ENCODE measurements at regions not wholly inside any gene's neighbourhood (a gene's known extent, or its start where the extent isn't known, plus 50 kb on each side); places are given as distances from the start of the nearest gene placed in this dataset.
"Not testable (repeated sequence)": the region's sequence is repeated elsewhere in the genome, so short reads cannot be mapped to it uniquely, and the experiment has no call there.

DNA sequence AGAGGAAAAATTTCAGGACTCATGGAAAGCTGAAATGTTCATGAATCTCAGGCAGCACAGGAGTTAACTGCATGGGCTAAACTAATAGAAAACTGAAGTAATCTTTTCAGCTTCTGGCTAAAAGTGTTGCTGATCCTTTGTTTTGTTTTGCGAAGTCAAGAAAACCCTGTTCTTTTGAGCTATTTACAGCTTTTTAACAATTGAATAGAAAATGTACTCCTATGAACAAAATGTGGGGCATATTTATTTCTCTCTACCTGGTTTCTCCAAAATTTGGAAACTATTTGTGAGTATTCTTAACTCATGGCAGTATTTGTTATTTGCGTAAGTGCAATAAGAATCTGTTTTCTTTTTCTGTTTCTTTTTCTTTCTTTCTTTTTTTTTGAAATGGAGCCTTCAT is 818.8 kb upstream of the CITED2 start:
- Mint-ChIP-seq H3K36me3 (ENCODE audit: low read depth, unreplicated experiment) (no peaks in the 10 kb centered on the region), H3K9me3 (ENCODE audit: unreplicated experiment) (peaks cover 17% of the 10 kb centered on the region), H3K4me3 (ENCODE audit: unreplicated experiment) (no peak overlapping the region), H3K4me1 (ENCODE audit: low read depth, unreplicated experiment) (no peaks in the 10 kb centered on the region), H3K27me3 (ENCODE audit: low read depth, unreplicated experiment) (no peaks in the 10 kb centered on the region), H3K27ac (ENCODE audit: unreplicated experiment) (no peak overlapping the region)
- Histone ChIP-seq H3K36me3 (ENCODE audit: insufficient read depth, low read length) (no peaks in the 10 kb centered on the region), H3K9ac (ENCODE audit: low read length) (no peak overlapping the region), H3K79me2 (ENCODE audit: insufficient read depth, low read length) (no peaks in the 10 kb centered on the region), H3K9me3 (ENCODE audit: insufficient read depth, low read depth, low read length) (no peaks in the 10 kb centered on the region), H2AFZ (ENCODE audit: low read depth, low read length) (no peak overlapping the region), H3K27me3 (ENCODE audit: insufficient read depth, low read length) (no peaks in the 10 kb centered on the region), H3K4me1 (ENCODE audit: insufficient read depth, low read length) (no peaks in the 10 kb centered on the region), H3K4me2 (ENCODE audit: low read length) (no peak overlapping the region), H3K4me3 (ENCODE audit: insufficient read depth, low read depth, low read length) (no peak overlapping the region), H4K20me1 (ENCODE audit: insufficient read depth, low read length) (no peaks in the 10 kb centered on the region), H3K27ac (ENCODE audit: low read depth, low read length) (no peak overlapping the region)
- TF ChIP-seq, protein P1, sequence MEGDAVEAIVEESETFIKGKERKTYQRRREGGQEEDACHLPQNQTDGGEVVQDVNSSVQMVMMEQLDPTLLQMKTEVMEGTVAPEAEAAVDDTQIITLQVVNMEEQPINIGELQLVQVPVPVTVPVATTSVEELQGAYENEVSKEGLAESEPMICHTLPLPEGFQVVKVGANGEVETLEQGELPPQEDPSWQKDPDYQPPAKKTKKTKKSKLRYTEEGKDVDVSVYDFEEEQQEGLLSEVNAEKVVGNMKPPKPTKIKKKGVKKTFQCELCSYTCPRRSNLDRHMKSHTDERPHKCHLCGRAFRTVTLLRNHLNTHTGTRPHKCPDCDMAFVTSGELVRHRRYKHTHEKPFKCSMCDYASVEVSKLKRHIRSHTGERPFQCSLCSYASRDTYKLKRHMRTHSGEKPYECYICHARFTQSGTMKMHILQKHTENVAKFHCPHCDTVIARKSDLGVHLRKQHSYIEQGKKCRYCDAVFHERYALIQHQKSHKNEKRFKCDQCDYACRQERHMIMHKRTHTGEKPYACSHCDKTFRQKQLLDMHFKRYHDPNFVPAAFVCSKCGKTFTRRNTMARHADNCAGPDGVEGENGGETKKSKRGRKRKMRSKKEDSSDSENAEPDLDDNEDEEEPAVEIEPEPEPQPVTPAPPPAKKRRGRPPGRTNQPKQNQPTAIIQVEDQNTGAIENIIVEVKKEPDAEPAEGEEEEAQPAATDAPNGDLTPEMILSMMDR (IDR thresholded peaks at IDR 0.05; ENCODE audit: insufficient read depth, low read depth, low read length) = no peak
- DNase-seq (ENCODE audit: low read depth) = no peak
- no peak for FAIRE-seq

DNA sequence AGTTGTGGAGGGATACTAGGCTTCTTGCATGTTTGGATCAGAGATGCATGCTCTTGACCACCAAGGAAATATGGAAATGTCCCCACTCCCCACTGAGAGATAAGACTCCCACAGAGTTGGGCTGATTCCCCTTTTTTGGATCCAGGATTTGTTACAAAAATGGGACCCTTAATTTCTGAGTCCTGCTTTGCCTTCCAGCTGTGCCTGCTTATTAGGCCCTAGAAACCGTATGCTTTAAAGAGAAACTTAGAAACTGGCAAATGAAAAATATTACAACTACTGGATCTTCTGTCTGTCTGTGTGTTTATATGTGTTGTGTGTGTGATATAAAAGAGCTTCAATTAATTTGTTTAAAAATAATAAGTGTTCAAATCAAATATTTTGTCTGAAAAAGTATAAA is 817.6 kb upstream of the CITED2 start:
- no peaks in the 10 kb centered on the region for H3K9me3 ChIP-seq (ENCODE audit: insufficient read depth, low read depth, low read length)
- no peaks in the 10 kb centered on the region for H3K4me1 Mint-ChIP-seq (ENCODE audit: low read depth, unreplicated experiment)

DNA sequence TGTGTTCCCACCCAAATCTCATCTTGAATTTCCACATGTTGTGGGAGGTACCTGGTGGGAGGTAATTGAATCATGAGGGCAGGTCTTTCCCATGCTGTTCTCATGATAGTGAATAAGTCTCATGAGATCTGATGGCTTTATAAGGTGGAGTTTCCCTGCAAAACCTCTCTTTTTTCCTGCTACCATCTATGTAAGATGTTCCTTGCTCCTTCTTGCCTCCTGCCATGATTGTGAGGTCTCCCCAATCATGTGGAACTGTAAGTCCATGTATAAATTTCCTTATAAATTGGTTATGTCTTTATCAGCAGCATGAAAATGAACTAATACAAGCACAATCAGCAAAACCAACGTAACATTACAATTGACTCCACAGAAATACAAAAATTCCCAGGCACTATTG is 814.8 kb upstream of the CITED2 start:
- not testable (repeated sequence) for H3K4me3 Mint-ChIP-seq (ENCODE audit: unreplicated experiment); H3K79me2 ChIP-seq (ENCODE audit: insufficient read depth, low read length); H3K4me1 Mint-ChIP-seq (ENCODE audit: low read depth, unreplicated experiment); H3K4me1 ChIP-seq (ENCODE audit: insufficient read depth, low read length); H3K36me3 ChIP-seq (ENCODE audit: insufficient read depth, low read length); H3K9me3 ChIP-seq (ENCODE audit: insufficient read depth, low read depth, low read length); H3K9ac ChIP-seq (ENCODE audit: low read length); H3K4me3 ChIP-seq (ENCODE audit: insufficient read depth, low read depth, low read length); H4K20me1 ChIP-seq (ENCODE audit: insufficient read depth, low read length); H3K36me3 Mint-ChIP-seq (ENCODE audit: low read depth, unreplicated experiment); FAIRE-seq; DNase-seq (ENCODE audit: low read depth); H3K27me3 ChIP-seq (ENCODE audit: insufficient read depth, low read length); H3K27ac Mint-ChIP-seq (ENCODE audit: unreplicated experiment); H3K4me2 ChIP-seq (ENCODE audit: low read length); H3K27ac ChIP-seq (ENCODE audit: low read depth, low read length); H2AFZ ChIP-seq (ENCODE audit: low read depth, low read length); H3K27me3 Mint-ChIP-seq (ENCODE audit: low read depth, unreplicated experiment)
- peaks cover 28% of the 10 kb centered on the region for H3K9me3 Mint-ChIP-seq (ENCODE audit: unreplicated experiment)

More for the DNA sequence above, 817.6 kb upstream of the CITED2 start:
- no peaks in the 10 kb centered on the region for H3K27me3 ChIP-seq (ENCODE audit: insufficient read depth, low read length)
- no peaks in the 10 kb centered on the region for H3K79me2 ChIP-seq (ENCODE audit: insufficient read depth, low read length)
- H3K27ac ChIP-seq (ENCODE audit: low read depth, low read length) = no peak overlapping the region
- H3K36me3 Mint-ChIP-seq (ENCODE audit: low read depth, unreplicated experiment) = no peaks in the 10 kb centered on the region
- no peaks in the 10 kb centered on the region for H4K20me1 ChIP-seq (ENCODE audit: insufficient read depth, low read length)
- no peak overlapping the region for H3K27ac Mint-ChIP-seq (ENCODE audit: unreplicated experiment)
- TF ChIP-seq EZH2 (IDR thresholded peaks at IDR 0.05; ENCODE audit: insufficient read depth, low read length) = no peak
- no peak overlapping the region for H2AFZ ChIP-seq (ENCODE audit: low read depth, low read length)
- H3K4me3 Mint-ChIP-seq (ENCODE audit: unreplicated experiment) = no peak overlapping the region
- H3K4me3 ChIP-seq (ENCODE audit: insufficient read depth, low read depth, low read length) = no peak overlapping the region
- DNase-seq (ENCODE audit: low read depth) (no peak), FAIRE-seq (no peak)
- no peaks in the 10 kb centered on the region for H3K36me3 ChIP-seq (ENCODE audit: insufficient read depth, low read length)
- no peaks in the 10 kb centered on the region for H3K4me1 ChIP-seq (ENCODE audit: insufficient read depth, low read length)
- peaks cover 26% of the 10 kb centered on the region for H3K9me3 Mint-ChIP-seq (ENCODE audit: unreplicated experiment)
- H3K27me3 Mint-ChIP-seq (ENCODE audit: low read depth, unreplicated experiment) = no peaks in the 10 kb centered on the region
- H3K9ac ChIP-seq (ENCODE audit: low read length) = no peak overlapping the region
- no peak overlapping the region for H3K4me2 ChIP-seq (ENCODE audit: low read length)

DNA sequence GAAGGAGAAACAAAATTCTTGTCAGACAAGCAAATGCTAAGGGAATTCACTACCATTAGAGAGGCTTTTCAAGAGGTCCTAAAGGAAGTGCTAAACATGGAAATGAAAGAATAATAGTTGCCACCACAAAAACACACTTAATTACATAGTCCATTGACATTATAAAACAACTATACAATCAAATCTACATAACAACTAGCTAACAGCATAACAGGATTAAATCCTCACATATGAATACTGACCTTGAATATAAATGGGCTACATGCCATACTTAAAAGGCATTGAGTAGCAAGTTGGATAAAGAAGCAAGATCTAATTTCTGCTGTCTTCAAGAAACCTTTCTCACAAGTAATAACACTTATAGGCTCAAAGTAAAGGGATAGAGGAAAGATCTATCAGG is 811.5 kb upstream of the CITED2 start:
- Histone ChIP-seq H3K36me3 (ENCODE audit: insufficient read depth, low read length) (no peaks in the 10 kb centered on the region), H3K27ac (ENCODE audit: low read depth, low read length) (no peak overlapping the region), H2AFZ (ENCODE audit: low read depth, low read length) (no peak overlapping the region), H3K9ac (ENCODE audit: low read length) (no peak overlapping the region), H3K9me3 (ENCODE audit: insufficient read depth, low read depth, low read length) (no peaks in the 10 kb centered on the region), H4K20me1 (ENCODE audit: insufficient read depth, low read length) (no peaks in the 10 kb centered on the region), H3K79me2 (ENCODE audit: insufficient read depth, low read length) (no peaks in the 10 kb centered on the region), H3K27me3 (ENCODE audit: insufficient read depth, low read length) (no peaks in the 10 kb centered on the region), H3K4me2 (ENCODE audit: low read length) (no peak overlapping the region), H3K4me3 (ENCODE audit: insufficient read depth, low read depth, low read length) (no peak overlapping the region), H3K4me1 (ENCODE audit: insufficient read depth, low read length) (no peaks in the 10 kb centered on the region)
- no peak for FAIRE-seq
- no peak for DNase-seq (ENCODE audit: low read depth)
- Mint-ChIP-seq H3K27me3 (ENCODE audit: low read depth, unreplicated experiment) (no peaks in the 10 kb centered on the region), H3K9me3 (ENCODE audit: unreplicated experiment) (peaks cover 28% of the 10 kb centered on the region), H3K4me3 (ENCODE audit: unreplicated experiment) (no peak overlapping the region), H3K27ac (ENCODE audit: unreplicated experiment) (no peak overlapping the region), H3K4me1 (ENCODE audit: low read depth, unreplicated experiment) (no peaks in the 10 kb centered on the region), H3K36me3 (ENCODE audit: low read depth, unreplicated experiment) (no peaks in the 10 kb centered on the region)
- no peak for TF ChIP-seq EZH2 (IDR thresholded peaks at IDR 0.05; ENCODE audit: insufficient read depth, low read length)
- TF ChIP-seq, protein P1 (IDR thresholded peaks at IDR 0.05; ENCODE audit: insufficient read depth, low read depth, low read length) = no peak
